H9 (cell line): ENCODE measurements at regions not wholly inside any gene's neighbourhood (a gene's known extent, or its start where the extent isn't known, plus 50 kb on each side); places are given as distances from the start of the nearest gene placed in this dataset.

ENCODE experiments used
- DNase-seq: peaks from one replicate; pipeline ENCODE4 v3.0.0-alpha.2; 2017
- H2AFZ ChIP-seq: one replicate; pipeline ENCODE4 v1.6.1; 2013; ENCODE audit warnings: mild to moderate bottlenecking, low read length, control low read depth, moderate library complexity
- H2AK5ac ChIP-seq: 2 replicates; pipeline ENCODE4 v1.6.1; 2013; ENCODE audit warnings: low read length, control low read depth, mixed read lengths; ENCODE audit not compliant: insufficient read length
- H2BK120ac ChIP-seq: one replicate; pipeline ENCODE4 v1.6.1; 2013; ENCODE audit warnings: low read depth, mild to moderate bottlenecking, low read length, control low read depth, inconsistent platforms; ENCODE audit not compliant: poor library complexity, severe bottlenecking
- H2BK12ac ChIP-seq: 2 replicates; pipeline ENCODE4 v1.6.1; 2013; ENCODE audit warnings: low read length, control low read depth, mixed read lengths, low read depth; ENCODE audit not compliant: insufficient read length
- H2BK15ac ChIP-seq: 2 replicates; pipeline ENCODE4 v1.6.1; 2013; ENCODE audit warnings: low read depth, low read length, control low read depth
- H2BK20ac ChIP-seq: one replicate; pipeline ENCODE4 v1.6.1; 2013; ENCODE audit warnings: low read depth, mild to moderate bottlenecking, low read length, control low read depth, inconsistent platforms; ENCODE audit not compliant: poor library complexity, severe bottlenecking
- H2BK5ac ChIP-seq: 2 replicates; pipeline ENCODE4 v1.6.1; 2013; ENCODE audit warnings: low read length, control low read depth, mixed read lengths; ENCODE audit not compliant: insufficient read length
- H3K14ac ChIP-seq: 2 replicates; pipeline ENCODE4 v1.6.1; 2013; ENCODE audit warnings: low read length, control low read depth; ENCODE audit not compliant: insufficient read depth
- H3K18ac ChIP-seq: 2 replicates; pipeline ENCODE4 v1.6.1; 2013; ENCODE audit warnings: low read depth, mild to moderate bottlenecking, mixed read lengths, low read length, control low read depth; ENCODE audit not compliant: insufficient read length
- H3K23ac ChIP-seq: 2 replicates; pipeline ENCODE4 v1.6.1; 2013; ENCODE audit warnings: low read length, control low read depth, mixed read lengths, low read depth; ENCODE audit not compliant: insufficient read length
- H3K23me2 ChIP-seq: 2 replicates; pipeline ENCODE4 v1.6.1; 2013; ENCODE audit warnings: low read depth, mild to moderate bottlenecking, mixed read lengths, low read length, control low read depth; ENCODE audit not compliant: insufficient read length, poor library complexity, severe bottlenecking
- H3K27ac ChIP-seq: 2 replicates; pipeline ENCODE4 v1.5.1; 2013; ENCODE audit warnings: low read length, control low read depth, mixed read lengths, low read depth; ENCODE audit not compliant: insufficient read length
- H3K27me3 ChIP-seq: 2 replicates; pipeline ENCODE4 v1.6.1; 2013; ENCODE audit warnings: low read length, control low read depth, inconsistent platforms; ENCODE audit not compliant: insufficient read depth
- H3K4ac ChIP-seq: 2 replicates; pipeline ENCODE4 v1.6.1; 2013; ENCODE audit warnings: low read depth, mild to moderate bottlenecking, control low read depth, inconsistent platforms, low read length, moderate library complexity
- H3K4me1 ChIP-seq: 2 replicates; pipeline ENCODE4 v1.6.1; 2013; ENCODE audit warnings: low read length, control low read depth, inconsistent platforms; ENCODE audit not compliant: insufficient read depth
- H3K4me2 ChIP-seq: 2 replicates; pipeline ENCODE4 v1.6.1; 2013; ENCODE audit warnings: low read length, control low read depth, mixed read lengths; ENCODE audit not compliant: insufficient read length, insufficient read depth
- H3K56ac ChIP-seq: 2 replicates; pipeline ENCODE4 v1.6.1; 2013; ENCODE audit warnings: low read depth, mild to moderate bottlenecking, mixed read lengths, low read length, control low read depth; ENCODE audit not compliant: insufficient read length
- H3K79me1 ChIP-seq: 2 replicates; pipeline ENCODE4 v1.6.1; 2013; ENCODE audit warnings: low read depth, mild to moderate bottlenecking, moderate library complexity, low read length, control low read depth, inconsistent platforms; ENCODE audit not compliant: insufficient read depth, poor library complexity, severe bottlenecking
- H3K79me2 ChIP-seq: 2 replicates; pipeline ENCODE4 v1.6.1; 2013; ENCODE audit warnings: low read length, control low read depth, inconsistent platforms; ENCODE audit not compliant: insufficient read depth
- H3K9ac ChIP-seq: 2 replicates; pipeline ENCODE4 v1.6.1; 2013; ENCODE audit warnings: low read length, control low read depth, mixed read lengths; ENCODE audit not compliant: insufficient read length; ENCODE audit errors: extremely low read depth
- H3K9me3 ChIP-seq: one replicate; pipeline ENCODE4 v1.6.1; 2013; ENCODE audit warnings: low read depth, low read length, inconsistent platforms; ENCODE audit not compliant: control insufficient read depth
- H3T11ph ChIP-seq: one replicate; pipeline ENCODE4 v1.6.1; 2013; ENCODE audit warnings: mild to moderate bottlenecking, low read length, control low read depth, inconsistent platforms
- H4K20me1 ChIP-seq: one replicate; pipeline ENCODE4 v1.6.1; 2013; ENCODE audit not compliant: control insufficient read depth, insufficient read length, insufficient read depth
- H4K5ac ChIP-seq: 2 replicates; pipeline ENCODE4 v1.6.1; 2013; ENCODE audit warnings: low read depth, mild to moderate bottlenecking, mixed read lengths, low read length, control low read depth; ENCODE audit not compliant: insufficient read length
- H4K8ac ChIP-seq: replicated peaks from 2 replicates; pipeline ENCODE4 v1.6.1; 2013; ENCODE audit warnings: low read length, control low read depth, mixed read lengths, low read depth; ENCODE audit not compliant: insufficient read length
- H4K91ac ChIP-seq: 2 replicates; pipeline ENCODE4 v1.6.1; 2013; ENCODE audit warnings: low read depth, mild to moderate bottlenecking, moderate library complexity, mixed read lengths, low read length, control low read depth; ENCODE audit not compliant: insufficient read length
- H3K27ac Mint-ChIP-seq, 3 experiments: 2 replicates in 2 of 3; 3 replicates in 1 of 3; pipeline ENCODE4 v1.8.0; 2020 to 2021; ENCODE audit warnings: mixed read lengths in 3 of 3, mild to moderate bottlenecking in 1 of 3, moderate library complexity in 1 of 3
- H3K27me3 Mint-ChIP-seq: 2 replicates; pipeline ENCODE4 v1.8.0; 2021; ENCODE audit warnings: low read depth, mild to moderate bottlenecking, moderate library complexity, mixed read lengths
- H3K36me3 Mint-ChIP-seq, 3 experiments: 2 replicates in 2 of 3; 3 replicates in 1 of 3; pipeline ENCODE4 v1.8.0; 2020 to 2021; ENCODE audit warnings: low read depth in 3 of 3, mixed read lengths in 3 of 3; ENCODE audit not compliant: insufficient read depth in 1 of 3
- H3K4me1 Mint-ChIP-seq, 2 experiments: 2 replicates each; pipeline ENCODE4 v1.8.0; 2020; ENCODE audit warnings: mixed read lengths in 2 of 2
- H3K4me3 Mint-ChIP-seq, 2 experiments: 2 replicates in 1 of 2; 3 replicates in 1 of 2; pipeline ENCODE4 v1.8.0; 2020 to 2021; ENCODE audit warnings: mild to moderate bottlenecking in 2 of 2, mixed read lengths in 2 of 2, moderate library complexity in 1 of 2
- H3K9me3 Mint-ChIP-seq, 2 experiments: 2 replicates in 1 of 2; 3 replicates in 1 of 2; pipeline ENCODE4 v1.8.0; 2020; ENCODE audit warnings: mild to moderate bottlenecking in 2 of 2, mixed read lengths in 2 of 2, moderate library complexity in 1 of 2
- CTCF ChIP-seq: fragments of 200-600 bp; sonication (generic); conservative IDR thresholded peaks from 3 replicates; pipeline ENCODE4 v1.8.0; 2021; ENCODE audit warnings: antibody characterized with exemption, mild to moderate bottlenecking
- WGBS: extraction: QIAGEN DNeasy Blood & Tissue Kit; methylation state at CpG from one replicate; pipeline ENCODE4 v1.1.7; 2013; ENCODE audit warnings: missing lambda C conversion rate, low lambda C conversion rate, mixed read lengths; ENCODE audit not compliant: insufficient read length; ENCODE audit errors: extremely low coverage; 5-methylcytosine and 5-hydroxymethylcytosine counted together

- no peak overlapping the region for H3K4me2 ChIP-seq
- H2BK15ac ChIP-seq: no peak overlapping the region
- H2BK120ac ChIP-seq: no peak overlapping the region
- H4K20me1 ChIP-seq: no peaks in the 10 kb centered on the region
- H2AFZ ChIP-seq: no peak overlapping the region
- no peak overlapping the region for H3K9ac ChIP-seq
- H3K27ac Mint-ChIP-seq: no peak overlapping the region
- peaks cover 5 to 28% (median 7%) of the 10 kb centered on the region in 3 experiments; a peak in 6 of 7 replicates for H3K36me3 Mint-ChIP-seq
- H3K27me3 Mint-ChIP-seq: no peaks in the 10 kb centered on the region; the same call in 1 of the 2 replicates
- H3K9me3 Mint-ChIP-seq: peaks cover 86 to 91% of the 10 kb centered on the region in 2 experiments
- no peak overlapping the region for H2BK20ac ChIP-seq
- no peak overlapping the region for H3K27ac ChIP-seq
- H3T11ph ChIP-seq: no peak overlapping the region
- H2AK5ac ChIP-seq: no peak overlapping the region
- H3K56ac ChIP-seq: no peak overlapping the region
- H3K23me2 ChIP-seq: no peaks in the 10 kb centered on the region
- H3K27me3 ChIP-seq: no peaks in the 10 kb centered on the region
- H4K8ac ChIP-seq: no peak overlapping the region
- no peak overlapping the region for H2BK12ac ChIP-seq
- H4K5ac ChIP-seq: no peak overlapping the region
- H2BK5ac ChIP-seq: no peak overlapping the region
- H4K91ac ChIP-seq: no peak overlapping the region
- no peak for TF ChIP-seq CTCF
- no peaks in the 10 kb centered on the region for H3K4me1 Mint-ChIP-seq
- H3K4me3 Mint-ChIP-seq: no peak overlapping the region
- peaks cover 91% of the 10 kb centered on the region for H3K9me3 ChIP-seq
- no peaks in the 10 kb centered on the region for H3K4me1 ChIP-seq
- no peak overlapping the region for H3K14ac ChIP-seq
- no peak overlapping the region for H3K4ac ChIP-seq
- no peaks in the 10 kb centered on the region; the same call in 1 of the 2 replicates for H3K79me2 ChIP-seq
- no CpG with 5 or more reads among the region's 2 CpGs for WGBS
- no peak overlapping the region for H3K23ac ChIP-seq
- DNase-seq: no peak
- no peak overlapping the region for H3K18ac ChIP-seq
- no peaks in the 10 kb centered on the region for H3K79me1 ChIP-seq
These were observed 1282.5 kb downstream of the TMEM121 start for GRCh38 chr14:106808907-106809306.
